GM18870 (cell line): ENCODE measurements at regions not wholly inside any gene's neighbourhood (a gene's known extent, or its start where the extent isn't known, plus 50 kb on each side); places are given as distances from the start of the nearest gene placed in this dataset.

Experiments
- ATAC-seq: cut with Tn5 transposase; IDR thresholded peaks from one replicate; pipeline ENCODE4 v1.9.1; 2021; ENCODE audit warnings: moderate library complexity; ENCODE audit not compliant: unreplicated experiment

GRCh38 chr9:79988126-79988525 is 416.4 kb downstream of the TLE4 start:
- no peak for ATAC-seq

- ATAC-seq: no peak
Measured at GRCh38 chr9:79986437-79986836, 414.7 kb downstream of the TLE4 start.

GRCh38 chr9:79985772-79986171 is 414.0 kb downstream of the TLE4 start:
- ATAC-seq: no peak

- no peak for ATAC-seq
Measured at GRCh38 chr9:79985264-79985663, 413.5 kb downstream of the TLE4 start.

GRCh38 chr9:79984429-79985067 is 412.8 kb downstream of the TLE4 start:
- ATAC-seq: no peak

- no peak for ATAC-seq
Measured at GRCh38 chr9:79980432-79980831, 408.7 kb downstream of the TLE4 start.

- no peak for ATAC-seq
Measured at GRCh38 chr9:79977510-79978197, 405.9 kb downstream of the TLE4 start.

GRCh38 chr9:79977074-79977435 is 405.3 kb downstream of the TLE4 start:
- ATAC-seq: no peak

GRCh38 chr9:79976257-79977073 is 404.7 kb downstream of the TLE4 start:
- no peak for ATAC-seq

GRCh38 chr9:79975621-79976256 is 404.0 kb downstream of the TLE4 start:
- ATAC-seq: no peak

- ATAC-seq: no peak
Measured at GRCh38 chr9:79974806-79975422, 403.1 kb downstream of the TLE4 start.

- no peak for ATAC-seq
Measured at GRCh38 chr9:79973627-79974026, 401.9 kb downstream of the TLE4 start.

- no peak for ATAC-seq
Measured at GRCh38 chr9:79970146-79970425, 398.3 kb downstream of the TLE4 start.

- no peak for ATAC-seq
Measured at GRCh38 chr9:79969393-79970145, 397.8 kb downstream of the TLE4 start.

GRCh38 chr9:79968533-79968932 is 396.8 kb downstream of the TLE4 start:
- ATAC-seq: no peak

- ATAC-seq: no peak
Measured at GRCh38 chr9:79962836-79963235, 391.1 kb downstream of the TLE4 start.

- no peak for ATAC-seq
Measured at GRCh38 chr9:79962150-79962549, 390.4 kb downstream of the TLE4 start.

- ATAC-seq: no peak
Measured at GRCh38 chr9:79955300-79955699, 383.5 kb downstream of the TLE4 start.

GRCh38 chr9:79953908-79954307 is 382.1 kb downstream of the TLE4 start:
- ATAC-seq: no peak

- no peak for ATAC-seq
Measured at GRCh38 chr9:79952401-79952800, 380.6 kb downstream of the TLE4 start.

GRCh38 chr9:79946712-79947111 is 374.9 kb downstream of the TLE4 start:
- ATAC-seq: no peak
